Left lung (tissue), 4 donors: ENCODE measurements at regions not wholly inside any gene's neighbourhood (a gene's known extent, or its start where the extent isn't known, plus 50 kb on each side); places are given as distances from the start of the nearest gene placed in this dataset.

ENCODE experiments used
- ATAC-seq: fragments of 200-7000 bp; cut with Tn5 transposase; one replicate; pipeline ENCODE4 v1.9.1; 2020; ENCODE audit warnings: moderate library complexity
- DNase-seq, 4 donors: peaks; one replicate each; pipeline ENCODE4 v3.0.0-alpha.2; 2013 to 2020
- H3K27ac ChIP-seq, 2 donors: fragments of 200-600 bp; sonication (generic) in 1 of 2; one replicate each; pipeline versions ENCODE4 v1.5.0 to v1.8.0; 2020 to 2021
- H3K27me3 ChIP-seq, 2 donors: fragments of 200-600 bp; sonication (generic) in 1 of 2; one replicate each; pipeline versions ENCODE4 v1.5.0 to v1.8.0; 2020 to 2021
- H3K36me3 ChIP-seq, 2 donors: fragments of 200-600 bp; sonication (generic) in 1 of 2; one replicate each; pipeline versions ENCODE4 v1.5.0 to v1.8.0; 2020 to 2021
- H3K4me1 ChIP-seq, 2 donors: fragments of 200-600 bp; one replicate each; pipeline ENCODE4 v1.8.0; 2021
- H3K4me3 ChIP-seq, 2 donors: fragments of 200-600 bp; sonication (generic) in 1 of 2; one replicate each; pipeline versions ENCODE4 v1.5.0 to v1.8.0; 2020 to 2021; ENCODE audit warnings: mild to moderate bottlenecking in 1 of 2
- H3K9me3 ChIP-seq, 2 donors: fragments of 200-600 bp; sonication (generic) in 1 of 2; one replicate each; pipeline versions ENCODE4 v1.5.0 to v1.8.0; 2020 to 2021
- intact Hi-C, 2 donors: fragments of 100-400 bp; cut with DNase I; formaldehyde crosslinking; loops; one replicate each; pipeline versions ENCODE4 v1.11.2 to v1.14.2; 2022
- TF ChIP-seq, protein P1 (sequence below), 2 donors: fragments of 200-600 bp; sonication (generic) in 1 of 2; IDR thresholded peaks; one replicate each; pipeline versions ENCODE4 v1.5.0 to v1.8.0; 2021; ENCODE audit warnings: antibody characterized with exemption in 2 of 2
- donor health status: DM: no; HTN: yes; CAD: no.
- donor health status: DM: no; HTN: no; CAD: no.

DNA sequence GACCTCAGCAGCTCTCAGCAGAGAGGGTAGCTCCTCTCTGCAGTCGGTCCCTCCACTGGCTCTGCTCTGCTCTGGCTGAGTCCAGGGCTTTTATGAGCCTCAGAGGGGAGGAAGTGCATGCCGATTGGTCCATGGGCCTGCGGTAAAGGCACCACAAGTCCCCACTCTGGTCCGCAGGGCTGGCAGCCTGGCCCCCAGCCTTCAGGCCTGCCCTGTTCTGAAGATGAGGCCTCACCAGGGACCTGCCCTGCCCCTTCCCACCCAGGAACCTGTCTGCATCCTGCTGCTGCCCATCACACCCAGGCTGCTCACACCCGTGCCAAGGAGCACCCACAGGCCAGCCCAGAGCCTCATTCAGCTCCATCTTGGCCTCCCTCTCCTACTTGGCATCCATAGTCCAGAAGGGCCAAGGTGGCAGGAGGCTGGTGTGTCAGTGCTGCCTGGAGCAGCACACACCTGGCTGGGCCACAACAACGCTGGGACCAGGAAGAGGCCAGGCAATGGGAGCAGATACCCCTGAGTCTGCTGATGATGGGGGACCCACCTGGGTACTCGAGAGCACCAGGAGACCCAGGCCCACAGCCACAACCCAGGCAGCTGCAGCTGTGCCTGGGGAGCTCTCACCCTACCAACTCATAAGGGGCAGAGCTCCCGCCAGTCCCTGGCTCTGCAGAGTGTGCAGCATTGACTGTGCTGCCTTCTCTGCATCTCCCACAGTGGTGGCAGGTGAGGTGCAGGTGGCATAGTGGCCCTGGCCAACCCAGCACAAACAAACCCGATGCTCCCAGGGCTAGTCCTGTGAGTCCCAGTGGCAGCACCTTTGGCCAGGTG lies 191.9 kb upstream of the NUDT6 start:
- ATAC-seq (no peak), DNase-seq (peak in 1 of 4 donors; percentile 43)
- no peak overlapping the region for H3K27ac ChIP-seq
- H3K4me3 ChIP-seq = no peak overlapping the region
- H3K4me1 ChIP-seq = no peaks in the 10 kb centered on the region
- peaks cover 0 to 5% of the 10 kb centered on the region in 2 donors for H3K36me3 ChIP-seq
- intact Hi-C loops = loop anchor here in 1 of 2 donors (10.0 kb wide), 1 partner anchor 281 kb away; the partner anchor contains the start of gene SPRY1
- TF ChIP-seq, protein P1, sequence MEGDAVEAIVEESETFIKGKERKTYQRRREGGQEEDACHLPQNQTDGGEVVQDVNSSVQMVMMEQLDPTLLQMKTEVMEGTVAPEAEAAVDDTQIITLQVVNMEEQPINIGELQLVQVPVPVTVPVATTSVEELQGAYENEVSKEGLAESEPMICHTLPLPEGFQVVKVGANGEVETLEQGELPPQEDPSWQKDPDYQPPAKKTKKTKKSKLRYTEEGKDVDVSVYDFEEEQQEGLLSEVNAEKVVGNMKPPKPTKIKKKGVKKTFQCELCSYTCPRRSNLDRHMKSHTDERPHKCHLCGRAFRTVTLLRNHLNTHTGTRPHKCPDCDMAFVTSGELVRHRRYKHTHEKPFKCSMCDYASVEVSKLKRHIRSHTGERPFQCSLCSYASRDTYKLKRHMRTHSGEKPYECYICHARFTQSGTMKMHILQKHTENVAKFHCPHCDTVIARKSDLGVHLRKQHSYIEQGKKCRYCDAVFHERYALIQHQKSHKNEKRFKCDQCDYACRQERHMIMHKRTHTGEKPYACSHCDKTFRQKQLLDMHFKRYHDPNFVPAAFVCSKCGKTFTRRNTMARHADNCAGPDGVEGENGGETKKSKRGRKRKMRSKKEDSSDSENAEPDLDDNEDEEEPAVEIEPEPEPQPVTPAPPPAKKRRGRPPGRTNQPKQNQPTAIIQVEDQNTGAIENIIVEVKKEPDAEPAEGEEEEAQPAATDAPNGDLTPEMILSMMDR (IDR thresholded peaks at IDR 0.05) = no peak
- H3K27me3 ChIP-seq = no peaks in the 10 kb centered on the region
- H3K9me3 ChIP-seq = no peaks in the 10 kb centered on the region

DNA sequence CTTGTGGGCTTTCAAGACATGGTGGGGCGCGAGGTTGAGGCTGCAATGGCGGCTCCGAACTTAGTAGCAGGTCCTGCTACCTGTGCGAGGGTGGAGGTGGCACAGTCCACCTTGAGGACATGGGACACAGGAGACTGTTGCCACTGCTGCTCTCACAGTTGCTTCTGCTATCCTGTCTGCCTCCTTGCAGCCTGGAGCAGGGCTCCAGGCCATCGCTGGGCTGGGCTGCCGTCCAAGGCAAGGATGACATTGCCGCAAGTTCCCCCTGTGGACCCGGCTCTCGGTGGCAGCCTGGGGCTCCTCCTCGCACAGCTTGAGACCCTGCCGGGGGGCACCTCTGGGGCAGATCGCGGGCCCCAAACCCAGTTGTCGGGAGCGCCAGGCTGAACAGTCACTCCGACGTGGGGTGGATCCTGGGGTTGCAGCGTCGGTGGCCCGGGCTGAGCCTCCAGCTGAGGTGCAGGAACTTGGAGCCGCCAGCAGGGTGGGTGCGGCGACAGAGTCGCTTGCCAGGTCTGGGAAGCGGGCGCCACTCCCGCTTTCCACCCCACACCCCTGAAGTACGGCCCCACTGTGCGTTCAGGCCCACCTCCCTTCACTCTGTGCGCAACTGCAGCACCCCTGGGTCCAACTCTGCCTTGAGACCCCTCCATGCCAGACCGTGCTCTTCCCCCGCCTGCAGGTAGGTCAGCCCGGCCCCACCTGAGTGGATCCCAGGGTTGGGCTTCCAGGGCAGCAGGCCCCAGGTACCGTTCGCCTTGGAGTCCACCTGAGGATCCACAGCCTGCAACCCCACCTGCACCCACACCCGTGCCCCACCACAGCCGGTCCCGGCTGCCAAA lies 192.7 kb upstream of the NUDT6 start:
- H3K9me3 ChIP-seq = no peaks in the 10 kb centered on the region
- DNase-seq (peak in 2 of 4 donors; percentile 28 to 74), ATAC-seq (no peak)
- intact Hi-C loops = loop anchor here in 1 of 2 donors (10.0 kb wide), 1 partner anchor 280 kb away; the partner anchor contains the start of gene SPRY1
- peaks cover 0 to 5% of the 10 kb centered on the region in 2 donors for H3K36me3 ChIP-seq
- H3K27ac ChIP-seq = no peak overlapping the region
- TF ChIP-seq, protein P1 (IDR thresholded peaks at IDR 0.05) = no peak
- no peaks in the 10 kb centered on the region for H3K4me1 ChIP-seq
- H3K27me3 ChIP-seq = no peaks in the 10 kb centered on the region
- H3K4me3 ChIP-seq = no peak overlapping the region

DNA sequence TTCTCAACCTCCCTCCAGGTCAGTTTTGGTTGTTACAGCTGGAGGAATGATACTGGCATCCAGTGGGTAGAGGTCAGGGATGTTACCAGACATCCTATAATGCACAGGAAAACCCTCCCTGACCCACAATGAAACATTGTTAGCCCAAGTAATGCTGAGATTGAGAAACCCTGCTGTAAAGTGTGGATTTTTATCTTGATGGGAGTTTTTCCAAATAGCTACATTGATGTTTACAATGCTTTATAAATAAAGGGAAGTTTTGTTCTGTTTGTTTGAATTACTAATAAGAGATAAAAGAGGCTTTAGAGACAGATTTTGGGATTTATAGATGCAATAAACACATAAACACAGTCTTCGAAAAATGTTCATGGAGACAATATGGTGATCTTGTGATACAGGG lies 194.0 kb upstream of the NUDT6 start:
- TF ChIP-seq, protein P1 (IDR thresholded peaks at IDR 0.05) = no peak
- no peak for ATAC-seq
- DNase-seq = peak in 2 of 4 donors; percentile 61 to 72

DNA sequence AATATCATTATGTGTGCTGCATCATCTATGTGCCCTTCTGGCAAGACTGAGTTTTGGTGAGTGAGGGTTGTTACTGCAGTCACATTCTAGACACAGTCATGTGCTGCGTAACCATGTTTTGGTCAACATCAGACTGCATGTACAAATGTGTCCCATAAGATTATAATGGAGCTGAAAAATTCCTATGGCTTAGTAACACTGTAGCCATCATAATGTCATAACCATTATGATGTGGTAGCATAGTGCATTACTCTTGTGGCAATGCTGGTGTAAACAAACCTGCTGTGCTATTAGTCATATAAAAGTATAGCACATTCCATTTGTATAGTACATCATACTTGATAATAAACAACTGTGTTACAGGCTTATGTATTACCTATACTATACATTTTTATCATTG lies 198.1 kb upstream of the NUDT6 start:
- no peak for ATAC-seq
- H3K36me3 ChIP-seq = no peaks in the 10 kb centered on the region
- TF ChIP-seq, protein P1 (IDR thresholded peaks at IDR 0.05) = no peak
- no peaks in the 10 kb centered on the region for H3K9me3 ChIP-seq
- no peak for DNase-seq
- H3K4me1 ChIP-seq = no peaks in the 10 kb centered on the region
- no peak overlapping the region for H3K4me3 ChIP-seq
- no peak overlapping the region for H3K27ac ChIP-seq
- no peaks in the 10 kb centered on the region for H3K27me3 ChIP-seq
- intact Hi-C loops = loop anchor here in 1 of 2 donors (10.0 kb wide), 1 partner anchor 994 kb away; no protein-coding TSS in a partner anchor

More for the DNA sequence above, 194.0 kb upstream of the NUDT6 start:
- no peak overlapping the region for H3K27ac ChIP-seq
- H3K36me3 ChIP-seq = peaks cover 0 to 5% of the 10 kb centered on the region in 2 donors
- H3K27me3 ChIP-seq = no peaks in the 10 kb centered on the region
- no peaks in the 10 kb centered on the region for H3K4me1 ChIP-seq
- H3K4me3 ChIP-seq = no peak overlapping the region
- intact Hi-C loops = loop anchor here in 1 of 2 donors (10.0 kb wide), 1 partner anchor 278 kb away; the partner anchor contains the start of gene SPRY1
- H3K9me3 ChIP-seq = no peaks in the 10 kb centered on the region
